Astrocyte of the cerebellum (primary cell): ENCODE measurements at regions not wholly inside any gene's neighbourhood (a gene's known extent, or its start where the extent isn't known, plus 50 kb on each side); places are given as distances from the start of the nearest gene placed in this dataset.

Experiments used
- DNase-seq: peaks from one replicate; pipeline ENCODE4 v3.0.0-alpha.2; 2011; ENCODE audit warnings: low read depth
- H3K4me3 ChIP-seq: 2 replicates; pipeline ENCODE4 v1.5.1; 2011; ENCODE audit warnings: mild to moderate bottlenecking, low read depth, low read length, moderate library complexity
- CTCF ChIP-seq: IDR thresholded peaks from 2 replicates; pipeline ENCODE4 v1.5.1; 2012; ENCODE audit warnings: low read length, low read depth, moderate library complexity, mild to moderate bottlenecking; ENCODE audit errors: missing control alignments
- in situ Hi-C: cut with HindIII; loops from 2 replicates; pipeline ENCODE4 v1.10.0; 2017; ENCODE audit warnings: low sequenced_read_pairs

- in situ Hi-C loops, result no loop called here
- DNase-seq, result no peak
- no peak for TF ChIP-seq CTCF
- H3K4me3 ChIP-seq, result no peak overlapping the region
Observed at GRCh38 chr6:167392631-167393316, 67.9 kb downstream of the TTLL2 start.

GRCh38 chr6:167393731-167394130, 68.8 kb downstream of the TTLL2 start:
- DNase-seq, result no peak
- in situ Hi-C loops, result no loop called here
- H3K4me3 ChIP-seq, result no peak overlapping the region
- TF ChIP-seq CTCF, result no peak

- in situ Hi-C loops, result no loop called here
- peak; percentile 4 for DNase-seq
- TF ChIP-seq CTCF, result no peak
- H3K4me3 ChIP-seq, result no peak overlapping the region
Observed at GRCh38 chr6:167394339-167394738, 69.5 kb downstream of the TTLL2 start.

GRCh38 chr6:167394820-167395219, 69.9 kb downstream of the TTLL2 start:
- in situ Hi-C loops, result no loop called here
- no peak for TF ChIP-seq CTCF
- no peak for DNase-seq
- no peak overlapping the region for H3K4me3 ChIP-seq

- no peak for TF ChIP-seq CTCF
- DNase-seq, result no peak
- in situ Hi-C loops, result no loop called here
- H3K4me3 ChIP-seq, result no peak overlapping the region
Observed at GRCh38 chr6:167396068-167396658, 71.3 kb downstream of the TTLL2 start.

- no peak overlapping the region for H3K4me3 ChIP-seq
- no peak for DNase-seq
- no peak for TF ChIP-seq CTCF
- in situ Hi-C loops, result no loop called here
Observed at GRCh38 chr6:167396659-167397490, 72.0 kb downstream of the TTLL2 start.
